ENCODE measurements at regions not wholly inside any gene's neighbourhood (a gene's known extent, or its start where the extent isn't known, plus 50 kb on each side); places are given as distances from the start of the nearest gene placed in this dataset.
A peak's percentile ranks its signal among the peaks of the same experiment; 100 is the strongest.

- peaks cover 0 to 18% (median 3%) of the 10 kb centered on the region in 3 experiments; a peak in 4 of 7 replicates for H3K36me3 Mint-ChIP-seq (ENCODE audit: insufficient read depth in 1 of 3, low read depth in 3 of 3)
These were observed 108.7 kb upstream of the PPP2R2D start for GRCh38 chr10:131792011-131792651.

More at GRCh38 chr10:131792011-131792651, 108.7 kb upstream of the PPP2R2D start:
- Histone ChIP-seq H3K4me2 (ENCODE audit: insufficient read depth, insufficient read length, low read length) (no peak overlapping the region), H4K5ac (ENCODE audit: insufficient read length, low read depth, low read length) (no peak overlapping the region), H3K18ac (ENCODE audit: insufficient read length, low read depth, low read length) (no peak overlapping the region), H3K14ac (ENCODE audit: insufficient read depth, low read length) (no peak overlapping the region), H3K4ac (ENCODE audit: low read depth, low read length) (no peak overlapping the region), H3K23ac (ENCODE audit: insufficient read length, low read depth, low read length) (no peak overlapping the region), H3K79me2 (ENCODE audit: insufficient read depth, low read length) (no peaks in the 10 kb centered on the region), H4K91ac (ENCODE audit: insufficient read length, low read depth, low read length) (no peak overlapping the region), H3K79me1 (ENCODE audit: insufficient read depth, low read depth, low read length, poor library complexity, severe bottlenecking) (no peaks in the 10 kb centered on the region), H4K8ac (replicated peaks; ENCODE audit: insufficient read length, low read depth, low read length) (no peak overlapping the region), H3K4me1 (ENCODE audit: insufficient read depth, low read length) (peaks cover 5% of the 10 kb centered on the region; the same call in 1 of the 2 replicates), H2BK120ac (ENCODE audit: low read depth, low read length, poor library complexity, severe bottlenecking) (no peak overlapping the region), H2BK5ac (ENCODE audit: insufficient read length, low read length) (no peak overlapping the region), H2AFZ (ENCODE audit: low read length) (no peak overlapping the region), H3K56ac (ENCODE audit: insufficient read length, low read depth, low read length) (no peak overlapping the region), H3K27ac (ENCODE audit: insufficient read length, low read depth, low read length) (no peak overlapping the region), H2BK12ac (ENCODE audit: insufficient read length, low read depth, low read length) (no peak overlapping the region), H2AK5ac (ENCODE audit: insufficient read length, low read length) (no peak overlapping the region), H2BK15ac (ENCODE audit: low read depth, low read length) (no peak overlapping the region), H3K9me3 (ENCODE audit: control insufficient read depth, low read depth, low read length) (peaks cover 6% of the 10 kb centered on the region), H3K27me3 (ENCODE audit: insufficient read depth, low read length) (no peaks in the 10 kb centered on the region), H4K20me1 (ENCODE audit: control insufficient read depth, insufficient read depth, insufficient read length) (no peaks in the 10 kb centered on the region), H2BK20ac (ENCODE audit: low read depth, low read length, poor library complexity, severe bottlenecking) (no peak overlapping the region), H3K23me2 (ENCODE audit: insufficient read length, low read depth, low read length, poor library complexity, severe bottlenecking) (no peaks in the 10 kb centered on the region), H3T11ph (ENCODE audit: low read length) (no peak overlapping the region), H3K9ac (ENCODE audit: extremely low read depth, insufficient read length, low read length) (no peak overlapping the region)
- H3K27me3 Mint-ChIP-seq (ENCODE audit: low read depth) = no peaks in the 10 kb centered on the region; the same call in 1 of the 2 replicates
- H3K4me3 Mint-ChIP-seq = no peak overlapping the region
- H3K4me1 Mint-ChIP-seq = peaks cover 12 to 15% of the 10 kb centered on the region in 2 experiments
- DNase-seq = peak; percentile 14
- no peak for TF ChIP-seq CTCF (conservative IDR thresholded peaks at IDR 0.05)
- peaks cover 15 to 23% of the 10 kb centered on the region in 2 experiments for H3K9me3 Mint-ChIP-seq
- H3K27ac Mint-ChIP-seq = peak overlapping the region in 1 of 3 experiments; percentile 13; a peak in 1 of 7 replicates
- no CpG with 5 or more reads among the region's 12 CpGs for WGBS (ENCODE audit: extremely low coverage, insufficient read length, low lambda C conversion rate)
